SK-N-SH treated with all-trans-retinoic acid at 6 μM for 48 hours (cell line): ENCODE measurements at regions not wholly inside any gene's neighbourhood (a gene's known extent, or its start where the extent isn't known, plus 50 kb on each side); places are given as distances from the start of the nearest gene placed in this dataset.

Source experiments
- ATAC-seq: fragments of 200-7000 bp; cut with Tn5 transposase; 3 replicates; pipeline ENCODE4 v1.9.1; 2020; ENCODE audit warnings: mild to moderate bottlenecking, moderate library complexity
- ARNTL ChIP-seq: fragments of 450-650 bp; formaldehyde crosslinking; IDR thresholded peaks from 2 replicates; pipeline ENCODE4 v1.5.0; 2020; ENCODE audit warnings: low read depth, mild to moderate bottlenecking, moderate library complexity, borderline replicate concordance
- BACH2 ChIP-seq: fragments of 250-450 bp; sonication (Bioruptor Pico); IDR thresholded peaks from 2 replicates; pipeline ENCODE4 v1.9.0; 2021; ENCODE audit warnings: mild to moderate bottlenecking, borderline replicate concordance
- CSDC2 ChIP-seq: fragments of 250-450 bp; sonication (Bioruptor Pico); IDR thresholded peaks from 2 replicates; pipeline ENCODE4 v1.5.0; 2020; ENCODE audit warnings: mild to moderate bottlenecking, moderate library complexity
- ESRRG ChIP-seq: fragments of 250-450 bp; sonication (Bioruptor Pico); IDR thresholded peaks from 2 replicates; pipeline ENCODE4 v1.6.1; 2021; ENCODE audit warnings: mild to moderate bottlenecking
- GLIS3 ChIP-seq: fragments of 250-450 bp; sonication (Bioruptor Pico); IDR thresholded peaks from 2 replicates; pipeline ENCODE4 v1.5.0; 2020; ENCODE audit warnings: mild to moderate bottlenecking, moderate library complexity
- ISL1 ChIP-seq: fragments of 250-450 bp; sonication (Bioruptor Pico); IDR thresholded peaks from 2 replicates; pipeline ENCODE4 v2.1.2; 2022; ENCODE audit warnings: mild to moderate bottlenecking, moderate library complexity
- OSR1 ChIP-seq: fragments of 250-450 bp; sonication (Bioruptor Pico); IDR thresholded peaks from 2 replicates; pipeline ENCODE4 v1.8.0; 2022; ENCODE audit warnings: moderate library complexity, mild to moderate bottlenecking, inconsistent platforms
- PPARA ChIP-seq: fragments of 250-450 bp; sonication (Bioruptor Pico); IDR thresholded peaks from 2 replicates; pipeline ENCODE4 v1.5.0; 2020; ENCODE audit warnings: mild to moderate bottlenecking, borderline replicate concordance
- RARB ChIP-seq: fragments of 250-450 bp; sonication (Bioruptor Pico); IDR thresholded peaks from 2 replicates; pipeline ENCODE4 v1.8.0; 2021; ENCODE audit warnings: mild to moderate bottlenecking, moderate library complexity
- SNAI2 ChIP-seq: fragments of 250-450 bp; sonication (Bioruptor Pico); IDR thresholded peaks from 2 replicates; pipeline ENCODE4 v1.5.0; 2020; ENCODE audit warnings: mild to moderate bottlenecking, moderate library complexity
- TCF4 ChIP-seq: fragments of 250-450 bp; sonication (Bioruptor Pico); IDR thresholded peaks from 2 replicates; pipeline ENCODE4 v1.8.0; 2021; ENCODE audit warnings: mild to moderate bottlenecking, moderate library complexity, borderline replicate concordance
- TOX ChIP-seq: fragments of 250-450 bp; sonication (Bioruptor Pico); IDR thresholded peaks from 2 replicates; pipeline ENCODE4 v1.8.0; 2021; ENCODE audit warnings: mild to moderate bottlenecking, moderate library complexity, borderline replicate concordance
- ZC3H10 ChIP-seq: fragments of 250-450 bp; sonication (Bioruptor Pico); IDR thresholded peaks from 2 replicates; pipeline ENCODE4 v1.5.1; 2021; ENCODE audit warnings: mild to moderate bottlenecking, moderate library complexity
- ZFP3 ChIP-seq: fragments of 250-450 bp; sonication (Bioruptor Pico); IDR thresholded peaks from 2 replicates; pipeline ENCODE4 v1.5.0; 2020; ENCODE audit warnings: mild to moderate bottlenecking, moderate library complexity
- ZFP30 ChIP-seq: fragments of 450-650 bp; formaldehyde crosslinking; IDR thresholded peaks from 2 replicates; pipeline ENCODE4 v1.5.0; 2022; ENCODE audit warnings: mild to moderate bottlenecking, moderate library complexity
- ZNF565 ChIP-seq: fragments of 450-650 bp; formaldehyde crosslinking; conservative IDR thresholded peaks from 2 replicates; pipeline ENCODE4 v1.5.0; 2020; ENCODE audit warnings: low read depth, mild to moderate bottlenecking, moderate library complexity
- ZNF70 ChIP-seq: fragments of 450-650 bp; formaldehyde crosslinking; IDR thresholded peaks from 2 replicates; pipeline ENCODE4 v1.5.0; 2020; ENCODE audit warnings: mild to moderate bottlenecking, moderate library complexity
- ZNF8 ChIP-seq: fragments of 450-650 bp; formaldehyde crosslinking; IDR thresholded peaks from 2 replicates; pipeline ENCODE4 v1.5.0; 2020; ENCODE audit warnings: mild to moderate bottlenecking, moderate library complexity
- TF ChIP-seq, protein P1 (sequence below): fragments of 250-450 bp; sonication (Bioruptor Pico); IDR thresholded peaks from 2 replicates; pipeline ENCODE4 v1.5.0; 2020; ENCODE audit warnings: mild to moderate bottlenecking, moderate library complexity
- TF ChIP-seq, protein P2 (sequence below): fragments of 250-450 bp; sonication (Bioruptor Pico); IDR thresholded peaks from 2 replicates; pipeline ENCODE4 v1.5.1; 2021; ENCODE audit warnings: mild to moderate bottlenecking, moderate library complexity
- TF ChIP-seq, protein P3 (sequence below): fragments of 250-450 bp; sonication (Bioruptor Pico); IDR thresholded peaks from 2 replicates; pipeline ENCODE4 v1.5.1; 2020; ENCODE audit warnings: low read depth, mild to moderate bottlenecking, moderate library complexity
- TF ChIP-seq, protein P4 (sequence below): fragments of 250-450 bp; sonication (Bioruptor Pico); IDR thresholded peaks from 2 replicates; pipeline ENCODE4 v1.8.0; 2020; ENCODE audit warnings: mild to moderate bottlenecking, moderate library complexity, borderline replicate concordance
- TF ChIP-seq, protein P5 (sequence below): fragments of 250-450 bp; sonication (Bioruptor Pico); IDR thresholded peaks from 2 replicates; pipeline ENCODE4 v1.8.0; 2021; ENCODE audit warnings: low read depth, mild to moderate bottlenecking, moderate library complexity, borderline replicate concordance

DNA sequence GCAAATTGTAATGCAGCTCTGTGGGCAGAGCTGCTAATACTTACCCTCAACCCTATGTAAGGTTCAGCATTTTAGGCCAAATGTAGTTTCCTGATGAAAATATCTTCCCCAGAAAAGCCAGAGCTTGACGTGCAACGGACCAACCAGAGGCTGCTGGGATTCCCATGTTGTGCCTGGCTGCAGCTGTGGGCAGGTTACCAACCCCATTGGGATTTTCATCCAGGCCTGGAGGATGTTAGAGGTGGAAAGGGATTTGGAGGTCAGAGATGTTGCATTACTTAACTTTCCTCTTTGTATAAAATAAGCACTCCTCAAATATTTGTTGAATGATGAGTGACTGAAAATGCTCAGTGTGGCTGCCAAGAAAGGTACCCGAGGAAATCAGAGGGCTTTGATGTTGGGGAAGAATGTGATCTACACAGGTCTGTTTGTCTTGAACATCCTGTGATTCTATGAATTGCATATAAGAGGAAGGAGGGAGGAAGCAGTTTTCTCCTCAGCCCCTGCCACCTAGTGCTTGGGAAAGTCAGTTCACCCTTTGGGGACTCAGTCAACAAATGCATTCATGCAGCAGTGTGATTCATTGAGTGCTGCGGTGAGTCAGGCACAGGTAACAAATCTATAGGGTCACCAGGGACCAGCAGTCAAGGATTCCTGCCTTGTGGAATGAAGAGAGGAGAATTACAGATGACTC, 487.2 kb downstream of the RPS24 start:
- TF ChIP-seq GLIS3 (CRISPR knock-in tag) (no peak), TOX (no peak), ARNTL (CRISPR knock-in tag) (no peak), ISL1 (CRISPR knock-in tag) (no peak), ZC3H10 (no peak), ZNF8 (CRISPR knock-in tag) (no peak), ZNF565 (CRISPR knock-in tag) (no peak), ZNF70 (CRISPR knock-in tag) (no peak), OSR1 (no peak), BACH2 (CRISPR knock-in tag) (no peak), ESRRG (CRISPR knock-in tag) (no peak), CSDC2 (CRISPR knock-in tag) (no peak)
- TF ChIP-seq, protein P1, sequence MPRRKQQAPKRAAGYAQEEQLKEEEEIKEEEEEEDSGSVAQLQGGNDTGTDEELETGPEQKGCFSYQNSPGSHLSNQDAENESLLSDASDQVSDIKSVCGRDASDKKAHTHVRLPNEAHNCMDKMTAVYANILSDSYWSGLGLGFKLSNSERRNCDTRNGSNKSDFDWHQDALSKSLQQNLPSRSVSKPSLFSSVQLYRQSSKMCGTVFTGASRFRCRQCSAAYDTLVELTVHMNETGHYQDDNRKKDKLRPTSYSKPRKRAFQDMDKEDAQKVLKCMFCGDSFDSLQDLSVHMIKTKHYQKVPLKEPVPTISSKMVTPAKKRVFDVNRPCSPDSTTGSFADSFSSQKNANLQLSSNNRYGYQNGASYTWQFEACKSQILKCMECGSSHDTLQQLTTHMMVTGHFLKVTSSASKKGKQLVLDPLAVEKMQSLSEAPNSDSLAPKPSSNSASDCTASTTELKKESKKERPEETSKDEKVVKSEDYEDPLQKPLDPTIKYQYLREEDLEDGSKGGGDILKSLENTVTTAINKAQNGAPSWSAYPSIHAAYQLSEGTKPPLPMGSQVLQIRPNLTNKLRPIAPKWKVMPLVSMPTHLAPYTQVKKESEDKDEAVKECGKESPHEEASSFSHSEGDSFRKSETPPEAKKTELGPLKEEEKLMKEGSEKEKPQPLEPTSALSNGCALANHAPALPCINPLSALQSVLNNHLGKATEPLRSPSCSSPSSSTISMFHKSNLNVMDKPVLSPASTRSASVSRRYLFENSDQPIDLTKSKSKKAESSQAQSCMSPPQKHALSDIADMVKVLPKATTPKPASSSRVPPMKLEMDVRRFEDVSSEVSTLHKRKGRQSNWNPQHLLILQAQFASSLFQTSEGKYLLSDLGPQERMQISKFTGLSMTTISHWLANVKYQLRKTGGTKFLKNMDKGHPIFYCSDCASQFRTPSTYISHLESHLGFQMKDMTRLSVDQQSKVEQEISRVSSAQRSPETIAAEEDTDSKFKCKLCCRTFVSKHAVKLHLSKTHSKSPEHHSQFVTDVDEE = no peak
- TF ChIP-seq, protein P2, sequence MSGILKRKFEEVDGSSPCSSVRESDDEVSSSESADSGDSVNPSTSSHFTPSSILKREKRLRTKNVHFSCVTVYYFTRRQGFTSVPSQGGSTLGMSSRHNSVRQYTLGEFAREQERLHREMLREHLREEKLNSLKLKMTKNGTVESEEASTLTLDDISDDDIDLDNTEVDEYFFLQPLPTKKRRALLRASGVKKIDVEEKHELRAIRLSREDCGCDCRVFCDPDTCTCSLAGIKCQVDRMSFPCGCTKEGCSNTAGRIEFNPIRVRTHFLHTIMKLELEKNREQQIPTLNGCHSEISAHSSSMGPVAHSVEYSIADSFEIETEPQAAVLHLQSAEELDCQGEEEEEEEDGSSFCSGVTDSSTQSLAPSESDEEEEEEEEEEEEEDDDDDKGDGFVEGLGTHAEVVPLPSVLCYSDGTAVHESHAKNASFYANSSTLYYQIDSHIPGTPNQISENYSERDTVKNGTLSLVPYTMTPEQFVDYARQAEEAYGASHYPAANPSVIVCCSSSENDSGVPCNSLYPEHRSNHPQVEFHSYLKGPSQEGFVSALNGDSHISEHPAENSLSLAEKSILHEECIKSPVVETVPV = no peak
- ATAC-seq = peak; percentile 80

DNA sequence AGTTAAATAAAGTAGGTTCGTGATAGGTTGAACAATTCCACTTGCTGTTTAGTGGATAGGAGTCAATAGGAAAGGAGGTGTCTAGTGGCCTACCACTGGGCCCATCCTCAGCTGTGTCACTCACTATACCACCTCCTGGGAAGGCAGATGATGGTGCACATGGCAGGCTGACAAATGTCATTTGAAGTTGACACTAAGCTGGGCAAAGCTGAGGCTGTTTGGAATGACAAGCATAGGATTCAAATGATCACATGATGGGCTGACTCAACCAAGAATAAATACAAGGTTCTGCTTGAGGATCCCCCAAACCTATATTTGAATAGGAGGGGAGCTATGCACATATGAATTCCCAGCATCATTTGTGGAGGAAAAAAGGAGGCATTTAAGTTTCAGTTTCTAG, 489.8 kb downstream of the RPS24 start:
- TF ChIP-seq, protein P3, sequence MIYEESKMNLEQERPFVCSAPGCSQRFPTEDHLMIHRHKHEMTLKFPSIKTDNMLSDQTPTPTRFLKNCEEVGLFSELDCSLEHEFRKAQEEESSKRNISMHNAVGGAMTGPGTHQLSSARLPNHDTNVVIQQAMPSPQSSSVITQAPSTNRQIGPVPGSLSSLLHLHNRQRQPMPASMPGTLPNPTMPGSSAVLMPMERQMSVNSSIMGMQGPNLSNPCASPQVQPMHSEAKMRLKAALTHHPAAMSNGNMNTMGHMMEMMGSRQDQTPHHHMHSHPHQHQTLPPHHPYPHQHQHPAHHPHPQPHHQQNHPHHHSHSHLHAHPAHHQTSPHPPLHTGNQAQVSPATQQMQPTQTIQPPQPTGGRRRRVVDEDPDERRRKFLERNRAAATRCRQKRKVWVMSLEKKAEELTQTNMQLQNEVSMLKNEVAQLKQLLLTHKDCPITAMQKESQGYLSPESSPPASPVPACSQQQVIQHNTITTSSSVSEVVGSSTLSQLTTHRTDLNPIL = no peak
- TF ChIP-seq ZFP3 = no peak
- TF ChIP-seq ARNTL (CRISPR knock-in tag) = no peak
- TF ChIP-seq PPARA (CRISPR knock-in tag) = no peak
- TF ChIP-seq BACH2 (CRISPR knock-in tag) = no peak
- TF ChIP-seq, protein P2 = no peak
- TF ChIP-seq, protein P4, sequence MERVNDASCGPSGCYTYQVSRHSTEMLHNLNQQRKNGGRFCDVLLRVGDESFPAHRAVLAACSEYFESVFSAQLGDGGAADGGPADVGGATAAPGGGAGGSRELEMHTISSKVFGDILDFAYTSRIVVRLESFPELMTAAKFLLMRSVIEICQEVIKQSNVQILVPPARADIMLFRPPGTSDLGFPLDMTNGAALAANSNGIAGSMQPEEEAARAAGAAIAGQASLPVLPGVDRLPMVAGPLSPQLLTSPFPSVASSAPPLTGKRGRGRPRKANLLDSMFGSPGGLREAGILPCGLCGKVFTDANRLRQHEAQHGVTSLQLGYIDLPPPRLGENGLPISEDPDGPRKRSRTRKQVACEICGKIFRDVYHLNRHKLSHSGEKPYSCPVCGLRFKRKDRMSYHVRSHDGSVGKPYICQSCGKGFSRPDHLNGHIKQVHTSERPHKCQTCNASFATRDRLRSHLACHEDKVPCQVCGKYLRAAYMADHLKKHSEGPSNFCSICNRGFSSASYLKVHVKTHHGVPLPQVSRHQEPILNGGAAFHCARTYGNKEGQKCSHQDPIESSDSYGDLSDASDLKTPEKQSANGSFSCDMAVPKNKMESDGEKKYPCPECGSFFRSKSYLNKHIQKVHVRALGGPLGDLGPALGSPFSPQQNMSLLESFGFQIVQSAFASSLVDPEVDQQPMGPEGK (CRISPR knock-in tag) = no peak
- TF ChIP-seq ZFP30 = no peak
- TF ChIP-seq SNAI2 (CRISPR knock-in tag) = no peak
- TF ChIP-seq TOX = no peak
- no peak for TF ChIP-seq OSR1
- TF ChIP-seq, protein P1 = no peak
- no peak for TF ChIP-seq ZNF565 (CRISPR knock-in tag)
- TF ChIP-seq, protein P5, sequence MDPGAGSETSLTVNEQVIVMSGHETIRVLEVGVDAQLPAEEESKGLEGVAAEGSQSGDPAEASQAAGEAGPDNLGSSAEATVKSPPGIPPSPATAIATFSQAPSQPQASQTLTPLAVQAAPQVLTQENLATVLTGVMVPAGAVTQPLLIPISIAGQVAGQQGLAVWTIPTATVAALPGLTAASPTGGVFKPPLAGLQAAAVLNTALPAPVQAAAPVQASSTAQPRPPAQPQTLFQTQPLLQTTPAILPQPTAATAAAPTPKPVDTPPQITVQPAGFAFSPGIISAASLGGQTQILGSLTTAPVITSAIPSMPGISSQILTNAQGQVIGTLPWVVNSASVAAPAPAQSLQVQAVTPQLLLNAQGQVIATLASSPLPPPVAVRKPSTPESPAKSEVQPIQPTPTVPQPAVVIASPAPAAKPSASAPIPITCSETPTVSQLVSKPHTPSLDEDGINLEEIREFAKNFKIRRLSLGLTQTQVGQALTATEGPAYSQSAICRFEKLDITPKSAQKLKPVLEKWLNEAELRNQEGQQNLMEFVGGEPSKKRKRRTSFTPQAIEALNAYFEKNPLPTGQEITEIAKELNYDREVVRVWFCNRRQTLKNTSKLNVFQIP (CRISPR knock-in tag) = no peak
- TF ChIP-seq TCF4 (CRISPR knock-in tag) = no peak
- no peak for TF ChIP-seq ZNF70 (CRISPR knock-in tag)
- no peak for TF ChIP-seq ISL1 (CRISPR knock-in tag)
- no peak for TF ChIP-seq GLIS3 (CRISPR knock-in tag)
- no peak for TF ChIP-seq ZC3H10
- TF ChIP-seq RARB (CRISPR knock-in tag) = no peak

More for the DNA sequence above, 489.8 kb downstream of the RPS24 start:
- ATAC-seq = no peak
